MM.1S (cell line): ENCODE measurements at regions not wholly inside any gene's neighbourhood (a gene's known extent, or its start where the extent isn't known, plus 50 kb on each side); places are given as distances from the start of the nearest gene placed in this dataset.

Experiments
- CTCF ChIP-seq: fragments of 300-600 bp; sonication (generic); IDR thresholded peaks from 2 replicates; pipeline ENCODE4 v1.5.1; 2016; ENCODE audit warnings: antibody characterized with exemption, low read length, mixed read lengths
- EZH2 ChIP-seq: fragments of 300-600 bp; sonication (generic); optimal IDR thresholded peaks from 2 replicates; pipeline ENCODE3; 2017; ENCODE audit warnings: low read depth, mild to moderate bottlenecking, antibody characterized with exemption, low read length, mixed read lengths
- EZH2phosphoT487 ChIP-seq: fragments of 300-600 bp; sonication (generic); IDR thresholded peaks from 2 replicates; pipeline ENCODE4 v1.6.1; 2018; ENCODE audit warnings: antibody characterized with exemption, low read length

GRCh38 chr2:77746780-77747179 is 224.6 kb upstream of the LRRTM4 start:
- TF ChIP-seq CTCF, result no peak
- TF ChIP-seq EZH2, result no peak
- no peak for TF ChIP-seq EZH2phosphoT487
